ENCODE measurements at regions not wholly inside any gene's neighbourhood (a gene's known extent, or its start where the extent isn't known, plus 50 kb on each side); places are given as distances from the start of the nearest gene placed in this dataset.

GRCh38 chr3:29183346-29184087 lies 97.4 kb upstream of the RBMS3 start:
- TF ChIP-seq, protein P1, sequence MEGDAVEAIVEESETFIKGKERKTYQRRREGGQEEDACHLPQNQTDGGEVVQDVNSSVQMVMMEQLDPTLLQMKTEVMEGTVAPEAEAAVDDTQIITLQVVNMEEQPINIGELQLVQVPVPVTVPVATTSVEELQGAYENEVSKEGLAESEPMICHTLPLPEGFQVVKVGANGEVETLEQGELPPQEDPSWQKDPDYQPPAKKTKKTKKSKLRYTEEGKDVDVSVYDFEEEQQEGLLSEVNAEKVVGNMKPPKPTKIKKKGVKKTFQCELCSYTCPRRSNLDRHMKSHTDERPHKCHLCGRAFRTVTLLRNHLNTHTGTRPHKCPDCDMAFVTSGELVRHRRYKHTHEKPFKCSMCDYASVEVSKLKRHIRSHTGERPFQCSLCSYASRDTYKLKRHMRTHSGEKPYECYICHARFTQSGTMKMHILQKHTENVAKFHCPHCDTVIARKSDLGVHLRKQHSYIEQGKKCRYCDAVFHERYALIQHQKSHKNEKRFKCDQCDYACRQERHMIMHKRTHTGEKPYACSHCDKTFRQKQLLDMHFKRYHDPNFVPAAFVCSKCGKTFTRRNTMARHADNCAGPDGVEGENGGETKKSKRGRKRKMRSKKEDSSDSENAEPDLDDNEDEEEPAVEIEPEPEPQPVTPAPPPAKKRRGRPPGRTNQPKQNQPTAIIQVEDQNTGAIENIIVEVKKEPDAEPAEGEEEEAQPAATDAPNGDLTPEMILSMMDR (conservative IDR thresholded peaks at IDR 0.05): no peak
- peaks cover 6% of the 10 kb centered on the region for H3K36me3 Mint-ChIP-seq (ENCODE audit: low read depth)
- H3K27me3 Mint-ChIP-seq (ENCODE audit: low read depth): no peaks in the 10 kb centered on the region
- H3K27ac Mint-ChIP-seq (ENCODE audit: unreplicated experiment): no peak overlapping the region
- no peak for DNase-seq (ENCODE audit: low read depth, low spot score)
- no peak overlapping the region for H3K4me3 Mint-ChIP-seq
- peaks cover 10% of the 10 kb centered on the region for H3K9me3 Mint-ChIP-seq
- H3K4me1 Mint-ChIP-seq: peaks cover 14% of the 10 kb centered on the region

DNA sequence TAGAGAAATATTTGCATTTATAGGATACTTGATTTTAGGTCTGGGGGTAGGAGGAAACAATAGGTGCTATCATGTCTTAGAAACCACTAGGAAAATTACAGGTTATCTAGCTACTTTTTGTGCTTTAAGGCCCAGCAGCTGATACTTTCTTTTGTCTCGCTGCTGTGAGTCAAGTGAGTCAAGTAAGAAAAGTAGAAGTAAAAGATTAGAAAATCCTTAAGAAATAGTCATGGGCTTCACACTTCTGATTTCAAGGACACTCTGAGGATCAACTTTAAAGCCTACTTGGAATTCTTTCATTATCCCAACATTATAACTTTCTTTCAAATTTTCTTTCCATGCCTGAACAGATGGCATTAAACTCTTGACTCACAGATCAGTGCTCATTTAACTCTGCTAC lies 95.2 kb upstream of the RBMS3 start:
- no peak for DNase-seq (ENCODE audit: low read depth, low spot score)
- H3K36me3 Mint-ChIP-seq (ENCODE audit: low read depth): no peaks in the 10 kb centered on the region
- H3K4me3 Mint-ChIP-seq: no peak overlapping the region
- H3K9me3 Mint-ChIP-seq: no peaks in the 10 kb centered on the region
- peaks cover 7% of the 10 kb centered on the region for H3K4me1 Mint-ChIP-seq
- H3K27me3 Mint-ChIP-seq (ENCODE audit: low read depth): no peaks in the 10 kb centered on the region
- H3K27ac Mint-ChIP-seq (ENCODE audit: unreplicated experiment): no peak overlapping the region
- TF ChIP-seq, protein P1 (conservative IDR thresholded peaks at IDR 0.05): no peak

GRCh38 chr3:29186131-29186599 lies 94.7 kb upstream of the RBMS3 start:
- no peak overlapping the region for H3K27ac Mint-ChIP-seq (ENCODE audit: unreplicated experiment)
- peaks cover 7% of the 10 kb centered on the region for H3K4me1 Mint-ChIP-seq
- DNase-seq (ENCODE audit: low read depth, low spot score): no peak
- H3K36me3 Mint-ChIP-seq (ENCODE audit: low read depth): peaks cover 2% of the 10 kb centered on the region
- TF ChIP-seq, protein P1 (conservative IDR thresholded peaks at IDR 0.05): no peak
- H3K4me3 Mint-ChIP-seq: no peak overlapping the region
- no peaks in the 10 kb centered on the region for H3K27me3 Mint-ChIP-seq (ENCODE audit: low read depth)
- H3K9me3 Mint-ChIP-seq: peaks cover 2% of the 10 kb centered on the region

- no peak overlapping the region for H3K4me3 Mint-ChIP-seq
- no peak for DNase-seq (ENCODE audit: low read depth, low spot score)
- H3K36me3 Mint-ChIP-seq (ENCODE audit: low read depth): peaks cover 4% of the 10 kb centered on the region
- peaks cover 6% of the 10 kb centered on the region for H3K9me3 Mint-ChIP-seq
- TF ChIP-seq, protein P1 (conservative IDR thresholded peaks at IDR 0.05): no peak
- H3K27ac Mint-ChIP-seq (ENCODE audit: unreplicated experiment): no peak overlapping the region
- H3K27me3 Mint-ChIP-seq (ENCODE audit: low read depth): no peaks in the 10 kb centered on the region
- peaks cover 6% of the 10 kb centered on the region for H3K4me1 Mint-ChIP-seq
These were observed 93.7 kb upstream of the RBMS3 start for GRCh38 chr3:29186982-29187725.

DNA sequence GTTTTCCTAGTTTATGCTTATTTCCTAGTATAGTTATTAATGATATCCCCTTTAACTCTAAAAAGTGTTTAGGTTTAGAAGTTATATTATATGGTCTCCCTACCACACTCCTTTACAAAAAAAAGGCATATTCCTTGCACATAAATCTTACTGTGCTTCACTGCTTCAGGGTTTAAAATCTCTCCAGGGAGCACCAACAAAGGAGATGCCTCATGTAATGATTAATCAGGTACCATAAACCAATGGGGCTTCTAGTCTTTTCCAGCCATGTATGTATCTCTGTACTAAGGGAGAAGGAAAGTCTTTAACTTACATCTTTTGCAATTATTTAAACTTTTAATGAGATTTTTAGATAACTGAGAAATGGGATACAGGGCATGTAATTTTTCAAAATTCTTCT lies 91.5 kb upstream of the RBMS3 start:
- H3K36me3 Mint-ChIP-seq (ENCODE audit: low read depth): peaks cover 7% of the 10 kb centered on the region
- H3K27ac Mint-ChIP-seq (ENCODE audit: unreplicated experiment): no peak overlapping the region

More for the DNA sequence above, 91.5 kb upstream of the RBMS3 start:
- Mint-ChIP-seq H3K9me3 (peaks cover 6% of the 10 kb centered on the region), H3K4me3 (no peak overlapping the region), H3K4me1 (peaks cover 3% of the 10 kb centered on the region), H3K27me3 (ENCODE audit: low read depth) (no peaks in the 10 kb centered on the region)
- TF ChIP-seq, protein P1 (conservative IDR thresholded peaks at IDR 0.05): no peak
- DNase-seq (ENCODE audit: low read depth, low spot score): no peak
